GM12892 (cell line): ENCODE measurements at regions not wholly inside any gene's neighbourhood (a gene's known extent, or its start where the extent isn't known, plus 50 kb on each side); places are given as distances from the start of the nearest gene placed in this dataset.

Source experiments
- POLR2AphosphoS5 ChIP-seq: IDR thresholded peaks from 2 replicates; pipeline ENCODE4 v1.6.1; 2011; ENCODE audit warnings: low read depth, low read length, control low read depth
- TAF1 ChIP-seq: IDR thresholded peaks from 2 replicates; pipeline ENCODE4 v1.6.1; 2011; ENCODE audit warnings: low read depth, mild to moderate bottlenecking, control low read depth, low read length, borderline replicate concordance

- no peak for TF ChIP-seq TAF1
- TF ChIP-seq POLR2AphosphoS5 = no peak
Measured at GRCh38 chr17:68662037-68662432, 60.9 kb upstream of the FAM20A start.
